Activated naive CD8-positive, alpha-beta T cell (primary cell): ENCODE measurements at regions not wholly inside any gene's neighbourhood (a gene's known extent, or its start where the extent isn't known, plus 50 kb on each side); places are given as distances from the start of the nearest gene placed in this dataset.

Source experiments
- H3K27ac Mint-ChIP-seq: one replicate; pipeline ENCODE4 v1.8.0; 2021; ENCODE audit warnings: mixed read lengths
- H3K27me3 Mint-ChIP-seq: one replicate; pipeline ENCODE4 v1.8.0; 2021; ENCODE audit warnings: mixed read lengths
- H3K36me3 Mint-ChIP-seq: one replicate; pipeline ENCODE4 v1.8.0; 2021; ENCODE audit warnings: mixed read lengths
- H3K4me1 Mint-ChIP-seq: one replicate; pipeline ENCODE4 v1.8.0; 2021; ENCODE audit warnings: low read depth, mixed read lengths
- H3K4me3 Mint-ChIP-seq: one replicate; pipeline ENCODE4 v1.8.0; 2021; ENCODE audit warnings: mild to moderate bottlenecking, mixed read lengths
- H3K9me3 Mint-ChIP-seq: one replicate; pipeline ENCODE4 v1.8.0; 2021; ENCODE audit warnings: low read depth, mixed read lengths

DNA sequence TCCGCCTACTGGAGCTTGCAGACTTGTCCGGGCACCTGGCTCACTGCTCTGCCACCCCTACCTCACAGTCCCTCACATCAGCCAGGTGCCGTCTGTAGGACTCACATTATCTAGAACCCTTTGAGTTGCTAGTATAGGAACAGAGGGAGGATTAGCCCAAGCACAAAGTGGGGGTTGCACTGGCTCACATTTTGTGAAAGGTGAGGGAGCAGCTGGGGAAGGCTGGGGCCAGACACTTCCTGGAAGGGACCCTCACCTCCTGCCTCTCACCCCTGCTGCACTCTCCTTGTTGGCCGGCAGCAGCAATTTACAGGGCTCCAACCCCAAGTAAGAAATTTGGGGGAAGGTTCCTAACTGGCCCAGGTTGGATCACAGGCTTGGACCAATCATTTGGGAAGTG lies 1031.6 kb downstream of the BCL11B start:
- H3K4me3 Mint-ChIP-seq = no peak overlapping the region
- H3K27ac Mint-ChIP-seq = no peak overlapping the region
- peaks cover 35% of the 10 kb centered on the region for H3K4me1 Mint-ChIP-seq
- no peaks in the 10 kb centered on the region for H3K36me3 Mint-ChIP-seq
- H3K27me3 Mint-ChIP-seq = no peaks in the 10 kb centered on the region
- H3K9me3 Mint-ChIP-seq = no peaks in the 10 kb centered on the region

DNA sequence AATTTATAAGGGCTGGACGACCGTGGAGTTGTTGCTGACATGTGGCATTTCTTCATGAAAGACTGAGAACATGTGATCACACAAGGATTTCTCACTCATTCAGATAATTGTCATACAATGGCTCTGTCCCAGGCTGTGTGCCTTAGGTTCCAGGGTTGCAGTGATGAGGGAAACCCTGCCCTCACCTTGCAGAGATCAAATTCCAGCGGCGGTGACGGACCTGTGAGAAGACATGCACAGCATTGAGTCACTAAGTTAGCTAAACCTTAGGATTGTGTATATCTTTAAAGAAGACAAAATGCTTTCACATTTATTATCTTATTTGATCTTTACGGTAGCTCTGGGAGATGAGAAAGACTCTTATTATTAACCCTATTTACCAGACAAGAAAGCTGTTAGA lies 1029.1 kb downstream of the BCL11B start:
- peaks cover 4% of the 10 kb centered on the region for H3K9me3 Mint-ChIP-seq
- peaks cover 27% of the 10 kb centered on the region for H3K4me1 Mint-ChIP-seq
- no peaks in the 10 kb centered on the region for H3K27me3 Mint-ChIP-seq
- no peaks in the 10 kb centered on the region for H3K36me3 Mint-ChIP-seq
- H3K27ac Mint-ChIP-seq = no peak overlapping the region
- no peak overlapping the region for H3K4me3 Mint-ChIP-seq

DNA sequence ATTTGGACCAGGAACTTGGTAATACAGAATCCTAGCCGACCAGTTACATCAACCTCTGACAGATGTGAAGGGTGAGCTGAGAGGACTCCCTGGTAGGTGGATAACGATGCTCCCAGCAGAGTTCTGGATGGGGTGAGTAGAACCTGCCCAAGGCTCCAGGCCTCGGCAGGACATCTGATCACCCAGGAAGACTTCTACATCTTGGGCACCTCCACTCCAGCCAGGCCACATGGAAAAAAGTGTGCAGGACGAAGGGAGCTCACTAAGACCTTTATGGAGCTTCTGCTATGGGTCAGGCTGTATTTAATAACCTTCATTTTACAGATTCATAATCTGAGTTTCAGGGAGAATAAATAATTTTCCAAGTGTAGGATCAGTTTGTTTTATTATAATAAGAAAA lies 1028.7 kb downstream of the BCL11B start:
- no peaks in the 10 kb centered on the region for H3K36me3 Mint-ChIP-seq
- no peak overlapping the region for H3K4me3 Mint-ChIP-seq
- H3K9me3 Mint-ChIP-seq = peaks cover 4% of the 10 kb centered on the region
- H3K27me3 Mint-ChIP-seq = no peaks in the 10 kb centered on the region
- no peak overlapping the region for H3K27ac Mint-ChIP-seq
- H3K4me1 Mint-ChIP-seq = peaks cover 24% of the 10 kb centered on the region

DNA sequence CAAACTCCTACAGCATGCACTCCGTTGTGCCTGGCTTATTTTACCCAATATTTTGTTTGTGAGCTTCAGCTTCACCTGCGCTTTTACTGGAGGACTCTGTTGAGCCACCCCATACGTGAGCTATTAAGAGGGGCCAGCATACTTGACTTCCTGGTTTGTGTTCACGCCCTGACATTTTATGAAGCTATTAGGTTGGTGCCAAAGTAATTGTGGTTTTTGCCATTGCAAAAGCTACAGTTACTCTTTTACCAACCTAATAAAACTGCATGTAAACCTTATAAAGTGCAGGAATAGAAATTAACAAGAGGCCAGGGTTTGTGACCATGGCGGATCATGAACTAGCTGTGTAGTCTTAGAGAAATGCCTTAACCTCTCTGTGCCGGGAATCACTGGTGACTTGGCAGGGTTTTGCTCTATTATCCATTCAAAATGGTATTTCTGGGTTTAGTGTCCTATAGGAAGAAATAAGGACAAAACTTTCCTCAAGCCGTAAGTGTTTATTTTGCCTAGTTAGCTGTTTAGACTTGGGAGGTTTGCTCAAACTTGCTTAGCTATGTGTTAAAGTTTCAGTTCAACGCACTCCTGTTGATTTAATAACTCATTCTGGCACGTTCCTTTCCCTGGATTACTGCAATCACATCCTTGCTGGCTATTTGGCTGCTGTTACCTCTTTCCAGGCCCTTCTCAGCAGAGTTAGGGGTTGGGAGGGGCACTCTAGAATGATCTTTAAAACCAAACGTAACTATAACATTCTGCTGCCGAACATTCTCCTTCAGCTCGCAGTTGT lies 1027.6 kb downstream of the BCL11B start:
- Mint-ChIP-seq H3K27me3 (no peaks in the 10 kb centered on the region), H3K4me1 (peaks cover 20% of the 10 kb centered on the region), H3K36me3 (no peaks in the 10 kb centered on the region), H3K9me3 (peaks cover 4% of the 10 kb centered on the region), H3K4me3 (no peak overlapping the region), H3K27ac (no peak overlapping the region)

DNA sequence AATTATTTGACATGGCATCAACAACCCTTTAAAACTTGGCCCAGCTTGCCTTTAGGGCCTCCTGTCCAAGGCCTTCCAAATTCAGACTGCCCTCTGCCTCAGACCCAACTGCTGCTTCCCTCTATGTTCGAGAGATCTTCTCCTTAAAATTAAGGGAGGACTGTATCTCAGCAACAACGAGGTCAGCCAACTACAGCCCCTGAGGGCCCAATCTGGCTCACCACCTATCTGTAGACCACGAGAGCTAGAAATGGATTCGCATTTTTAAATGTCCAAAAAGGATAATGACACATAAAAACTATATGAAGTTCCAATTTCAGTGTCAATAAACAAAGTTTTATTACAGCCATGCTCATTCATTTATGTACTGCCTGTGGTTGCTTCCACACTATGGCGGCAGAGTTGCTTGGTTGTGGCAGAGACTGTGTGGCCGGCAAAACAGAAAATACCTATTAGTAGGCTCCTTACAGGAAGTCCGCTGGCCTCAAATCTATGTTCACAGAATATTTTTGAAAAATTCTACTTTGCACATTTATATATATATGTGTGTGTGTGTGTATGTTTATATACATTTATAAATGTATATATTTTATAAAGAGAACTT lies 1026.9 kb downstream of the BCL11B start:
- Mint-ChIP-seq H3K36me3 (no peaks in the 10 kb centered on the region), H3K27me3 (no peaks in the 10 kb centered on the region), H3K9me3 (peaks cover 4% of the 10 kb centered on the region), H3K4me1 (peaks cover 20% of the 10 kb centered on the region), H3K4me3 (no peak overlapping the region), H3K27ac (no peak overlapping the region)

DNA sequence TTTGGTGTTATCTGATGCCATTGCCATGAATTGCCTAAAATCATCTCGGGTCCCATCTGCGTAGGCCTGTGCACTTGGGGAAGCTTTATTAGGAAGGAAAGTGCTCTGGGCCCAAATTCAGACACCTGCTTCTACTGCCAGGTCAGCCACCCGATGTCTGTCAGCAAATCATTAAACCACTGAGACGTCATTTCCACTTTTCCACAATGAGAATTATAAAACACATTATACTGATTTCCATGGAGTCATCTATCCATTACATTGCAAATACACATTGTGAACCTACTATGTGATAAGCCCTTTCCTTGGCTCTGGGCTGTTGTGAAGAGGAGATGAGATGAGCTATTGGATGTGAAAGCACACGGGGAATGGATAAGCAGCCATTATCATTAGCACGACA lies 1022.9 kb downstream of the BCL11B start:
- Mint-ChIP-seq H3K27ac (no peak overlapping the region), H3K9me3 (peaks cover 4% of the 10 kb centered on the region), H3K27me3 (no peaks in the 10 kb centered on the region), H3K36me3 (no peaks in the 10 kb centered on the region), H3K4me3 (no peak overlapping the region), H3K4me1 (peaks cover 19% of the 10 kb centered on the region)

DNA sequence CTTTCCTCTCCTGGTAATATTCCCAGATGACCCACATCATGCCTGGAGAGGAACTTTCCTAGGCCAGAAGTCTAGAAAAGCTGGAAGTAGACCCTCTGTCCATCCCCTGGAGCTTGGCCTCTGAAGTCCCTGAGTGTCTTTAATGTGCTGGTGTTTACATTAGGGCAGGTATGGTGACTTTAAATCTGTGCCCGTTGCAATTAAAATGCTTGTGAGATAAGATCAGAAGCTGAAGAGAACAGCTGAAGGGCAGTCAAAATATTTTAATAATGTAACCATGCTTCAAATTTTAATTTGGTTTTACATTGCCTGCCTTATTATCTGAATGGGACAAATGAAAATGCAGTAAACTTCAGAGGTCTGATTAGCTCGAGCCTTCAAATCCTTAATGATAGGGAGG lies 1022.5 kb downstream of the BCL11B start:
- Mint-ChIP-seq H3K9me3 (peaks cover 4% of the 10 kb centered on the region), H3K27me3 (no peaks in the 10 kb centered on the region), H3K27ac (no peak overlapping the region), H3K4me3 (no peak overlapping the region), H3K4me1 (peaks cover 18% of the 10 kb centered on the region), H3K36me3 (no peaks in the 10 kb centered on the region)

DNA sequence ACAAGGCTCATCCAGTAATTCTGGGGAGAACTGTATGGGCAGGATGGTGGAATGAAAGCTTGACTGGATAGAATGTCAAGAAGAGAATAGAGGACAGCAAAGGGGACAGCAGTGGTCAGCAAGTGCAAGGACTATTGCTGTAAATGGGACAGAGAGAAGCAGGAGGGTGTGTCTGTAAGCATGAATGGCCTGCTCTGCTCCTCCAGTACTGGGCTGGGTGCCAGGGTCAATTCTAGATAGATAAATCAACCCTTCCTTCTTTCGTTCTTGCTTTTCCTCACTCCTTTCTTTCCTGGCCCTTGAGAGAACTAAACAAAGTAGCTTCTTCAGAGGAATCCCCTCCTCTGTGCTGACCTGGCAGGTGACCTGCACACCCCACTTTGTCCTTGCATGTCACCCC lies 1019.2 kb downstream of the BCL11B start:
- H3K27ac Mint-ChIP-seq = no peak overlapping the region

DNA sequence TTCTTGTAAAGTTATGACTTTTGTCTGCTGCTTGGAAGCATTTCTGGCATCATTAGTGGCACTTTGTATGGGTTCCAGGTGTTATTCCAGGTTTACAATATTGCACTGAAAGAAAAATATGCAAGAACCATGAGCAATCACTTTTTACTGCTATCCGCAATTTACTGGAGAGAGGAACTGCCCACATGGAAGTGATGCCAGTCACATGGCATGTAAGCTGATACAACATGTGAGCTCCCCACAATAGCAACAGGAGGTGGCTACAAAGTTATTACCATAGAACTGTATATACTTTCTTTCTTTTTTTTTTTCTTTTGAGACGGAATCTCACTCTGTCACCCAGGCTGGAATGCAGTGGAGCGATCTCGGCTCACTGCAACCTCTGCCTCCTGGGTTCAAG lies 1012.1 kb downstream of the BCL11B start:
- H3K36me3 Mint-ChIP-seq = peaks cover 2% of the 10 kb centered on the region
- H3K9me3 Mint-ChIP-seq = no peaks in the 10 kb centered on the region
- no peak overlapping the region for H3K4me3 Mint-ChIP-seq
- H3K27me3 Mint-ChIP-seq = no peaks in the 10 kb centered on the region
- peaks cover 9% of the 10 kb centered on the region for H3K4me1 Mint-ChIP-seq
- no peak overlapping the region for H3K27ac Mint-ChIP-seq

More for the DNA sequence above, 1019.2 kb downstream of the BCL11B start:
- no peaks in the 10 kb centered on the region for H3K9me3 Mint-ChIP-seq
- no peaks in the 10 kb centered on the region for H3K27me3 Mint-ChIP-seq
- peaks cover 20% of the 10 kb centered on the region for H3K4me1 Mint-ChIP-seq
- H3K36me3 Mint-ChIP-seq = no peaks in the 10 kb centered on the region
- H3K4me3 Mint-ChIP-seq = no peak overlapping the region

DNA sequence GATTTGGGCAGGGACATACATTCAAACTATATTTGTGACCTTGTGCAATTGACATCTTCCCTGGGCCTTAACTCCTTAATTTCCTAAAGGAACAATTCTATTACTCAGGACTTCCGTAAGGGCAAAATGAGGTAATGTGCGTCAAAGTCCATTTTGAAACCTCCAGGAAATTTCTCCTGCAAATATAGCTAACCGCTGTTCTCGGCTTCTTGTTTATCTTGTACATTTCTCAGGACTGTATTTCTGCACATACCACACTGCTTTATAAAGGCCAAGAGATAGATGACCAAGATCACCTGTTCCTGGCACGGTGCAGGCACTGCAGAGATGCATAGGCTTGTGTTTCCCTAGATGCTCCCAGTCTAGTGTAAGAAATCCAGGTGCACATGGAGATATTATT lies 1009.4 kb downstream of the BCL11B start:
- Mint-ChIP-seq H3K4me3 (no peak overlapping the region), H3K4me1 (peaks cover 23% of the 10 kb centered on the region), H3K9me3 (peaks cover 6% of the 10 kb centered on the region), H3K27ac (no peak overlapping the region), H3K36me3 (peaks cover 2% of the 10 kb centered on the region), H3K27me3 (no peaks in the 10 kb centered on the region)

DNA sequence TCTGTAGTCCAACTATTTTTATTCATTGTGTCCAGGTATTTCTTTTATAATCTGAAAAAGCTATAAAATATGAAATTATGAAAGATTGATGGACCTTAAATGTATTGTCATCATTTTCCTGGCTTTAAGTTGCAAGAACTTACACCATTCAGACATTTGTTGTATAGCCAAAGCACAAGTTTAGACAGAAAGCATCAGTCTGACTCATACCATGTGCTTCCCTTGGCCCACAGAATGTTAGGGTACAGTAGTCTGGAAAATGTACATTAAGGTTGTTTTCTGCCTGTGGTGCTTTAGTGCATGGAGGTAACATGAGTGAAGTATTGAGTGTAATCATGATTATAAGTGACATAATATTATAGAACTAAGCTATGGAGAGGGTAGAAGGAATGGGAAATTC lies 1002.5 kb downstream of the BCL11B start:
- Mint-ChIP-seq H3K27me3 (no peaks in the 10 kb centered on the region), H3K36me3 (peaks cover 10% of the 10 kb centered on the region), H3K9me3 (peaks cover 22% of the 10 kb centered on the region), H3K27ac (no peak overlapping the region), H3K4me1 (peaks cover 22% of the 10 kb centered on the region), H3K4me3 (no peak overlapping the region)

DNA sequence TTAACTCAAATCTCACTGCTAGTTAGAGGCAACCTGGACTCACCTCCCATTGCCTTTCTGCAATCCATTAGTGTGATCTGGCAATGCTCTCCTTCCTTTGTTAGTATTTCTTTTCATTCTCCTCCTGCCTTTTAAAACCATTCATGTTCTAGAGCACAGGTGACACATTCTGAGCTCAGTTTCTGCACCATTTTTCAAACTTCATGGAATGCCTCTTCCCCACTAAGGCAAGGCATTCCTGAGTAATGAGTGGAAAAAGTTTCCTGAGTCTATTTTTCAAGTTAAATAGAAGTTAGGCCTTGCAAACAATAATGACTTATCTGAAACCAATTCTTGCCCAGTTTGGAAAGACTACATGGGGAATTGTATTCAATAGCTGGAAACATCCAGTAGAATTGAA lies 1001.8 kb downstream of the BCL11B start:
- Mint-ChIP-seq H3K4me3 (no peak overlapping the region), H3K27me3 (no peaks in the 10 kb centered on the region), H3K36me3 (peaks cover 10% of the 10 kb centered on the region), H3K9me3 (peaks cover 22% of the 10 kb centered on the region), H3K4me1 (peaks cover 19% of the 10 kb centered on the region), H3K27ac (no peak overlapping the region)

DNA sequence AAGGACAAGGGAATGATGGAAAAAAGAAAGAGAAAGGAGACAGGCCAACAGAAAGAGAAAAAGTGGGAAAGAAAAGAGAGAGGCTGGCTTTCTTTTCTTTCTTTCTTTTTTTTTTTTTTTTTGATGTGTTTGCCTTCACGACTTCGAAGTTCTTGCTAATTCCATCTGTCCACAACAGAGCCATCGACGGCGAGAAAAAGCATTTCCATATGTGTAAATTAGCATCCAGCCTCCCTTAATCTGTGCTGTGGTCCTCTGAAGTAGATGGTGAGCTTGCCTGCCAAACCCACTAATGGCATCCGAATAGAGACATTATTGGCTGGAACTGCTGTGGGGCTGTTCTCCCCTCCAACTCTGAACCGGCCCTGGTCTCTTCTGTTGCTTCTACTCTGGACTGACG lies 997.4 kb downstream of the BCL11B start:
- peaks cover 13% of the 10 kb centered on the region for H3K36me3 Mint-ChIP-seq
- peaks cover 5% of the 10 kb centered on the region for H3K4me1 Mint-ChIP-seq
- H3K9me3 Mint-ChIP-seq = peaks cover 16% of the 10 kb centered on the region
- no peaks in the 10 kb centered on the region for H3K27me3 Mint-ChIP-seq
- peak overlapping the region; percentile 61 for H3K27ac Mint-ChIP-seq
- no peak overlapping the region for H3K4me3 Mint-ChIP-seq

DNA sequence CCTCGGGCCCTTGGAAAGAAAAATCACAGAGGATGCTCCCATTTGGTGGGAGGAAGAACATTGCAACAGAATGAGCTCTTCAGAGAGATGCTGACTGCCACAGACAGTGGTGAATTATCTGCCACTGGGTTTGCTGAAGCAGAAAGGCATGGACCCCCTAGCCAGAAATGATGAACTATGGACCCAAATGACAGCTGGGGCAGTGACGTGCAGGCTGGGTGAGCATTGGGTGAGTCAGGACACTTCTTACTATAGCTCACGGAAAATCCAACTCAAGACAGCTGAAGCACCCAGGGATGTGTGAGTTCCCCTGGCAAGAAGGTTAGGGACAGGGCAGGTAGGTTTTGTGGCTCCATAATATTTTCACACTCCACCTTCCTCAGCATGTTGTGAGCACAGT lies 993.2 kb downstream of the BCL11B start:
- Mint-ChIP-seq H3K9me3 (peaks cover 4% of the 10 kb centered on the region), H3K27ac (no peak overlapping the region), H3K36me3 (peaks cover 3% of the 10 kb centered on the region), H3K4me3 (no peak overlapping the region), H3K4me1 (peaks cover 1% of the 10 kb centered on the region), H3K27me3 (no peaks in the 10 kb centered on the region)

DNA sequence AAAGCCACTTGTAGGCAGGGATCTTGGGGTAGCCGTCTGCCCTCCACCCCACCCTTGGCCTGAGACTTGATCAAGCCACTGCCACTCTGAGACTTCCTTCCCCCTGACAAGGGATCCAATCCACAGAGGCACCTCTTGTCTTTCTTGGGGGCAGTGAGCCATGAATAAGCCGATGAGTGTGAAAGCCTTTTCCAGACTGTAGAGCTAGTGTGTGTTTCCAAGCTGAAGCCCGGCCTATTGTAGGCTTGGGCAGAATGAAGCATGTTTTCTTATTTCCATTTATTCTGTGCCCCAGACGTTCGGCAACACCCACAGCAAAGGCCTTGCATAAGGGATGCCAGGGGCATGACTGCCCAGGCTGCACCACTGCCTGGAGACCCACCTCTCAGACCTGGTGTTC lies 991.6 kb downstream of the BCL11B start:
- H3K4me1 Mint-ChIP-seq = no peaks in the 10 kb centered on the region
- H3K36me3 Mint-ChIP-seq = peaks cover 3% of the 10 kb centered on the region
- H3K27me3 Mint-ChIP-seq = no peaks in the 10 kb centered on the region
- H3K27ac Mint-ChIP-seq = no peak overlapping the region
- H3K4me3 Mint-ChIP-seq = no peak overlapping the region
- H3K9me3 Mint-ChIP-seq = peaks cover 4% of the 10 kb centered on the region

DNA sequence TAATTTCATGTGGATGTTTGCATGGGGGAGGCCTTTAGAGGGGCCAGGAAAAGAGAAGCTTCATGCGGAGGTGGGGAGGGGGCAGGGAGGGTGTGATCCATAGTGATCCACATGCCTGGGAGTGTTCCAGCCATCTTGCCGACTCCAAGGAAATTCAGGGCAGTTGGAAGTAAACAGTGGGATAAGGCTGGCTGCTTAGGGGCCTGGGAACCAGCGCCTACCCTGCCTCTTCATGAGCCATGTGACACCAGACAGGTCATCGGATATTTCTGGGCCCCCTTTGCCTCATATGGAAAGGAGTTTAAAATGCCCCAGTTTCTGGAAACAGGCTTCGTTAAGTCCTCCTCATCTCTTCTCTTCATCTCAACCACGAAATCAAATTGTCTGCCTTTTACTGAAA lies 983.2 kb downstream of the BCL11B start:
- H3K4me1 Mint-ChIP-seq = peaks cover 9% of the 10 kb centered on the region
- no peaks in the 10 kb centered on the region for H3K9me3 Mint-ChIP-seq
- H3K27me3 Mint-ChIP-seq = no peaks in the 10 kb centered on the region
- no peak overlapping the region for H3K27ac Mint-ChIP-seq
- H3K36me3 Mint-ChIP-seq = peaks cover 2% of the 10 kb centered on the region
- no peak overlapping the region for H3K4me3 Mint-ChIP-seq
